ENCODE measurements at regions not wholly inside any gene's neighbourhood (a gene's known extent, or its start where the extent isn't known, plus 50 kb on each side); places are given as distances from the start of the nearest gene placed in this dataset.
A peak's percentile ranks its signal among the peaks of the same experiment; 100 is the strongest.

DNA sequence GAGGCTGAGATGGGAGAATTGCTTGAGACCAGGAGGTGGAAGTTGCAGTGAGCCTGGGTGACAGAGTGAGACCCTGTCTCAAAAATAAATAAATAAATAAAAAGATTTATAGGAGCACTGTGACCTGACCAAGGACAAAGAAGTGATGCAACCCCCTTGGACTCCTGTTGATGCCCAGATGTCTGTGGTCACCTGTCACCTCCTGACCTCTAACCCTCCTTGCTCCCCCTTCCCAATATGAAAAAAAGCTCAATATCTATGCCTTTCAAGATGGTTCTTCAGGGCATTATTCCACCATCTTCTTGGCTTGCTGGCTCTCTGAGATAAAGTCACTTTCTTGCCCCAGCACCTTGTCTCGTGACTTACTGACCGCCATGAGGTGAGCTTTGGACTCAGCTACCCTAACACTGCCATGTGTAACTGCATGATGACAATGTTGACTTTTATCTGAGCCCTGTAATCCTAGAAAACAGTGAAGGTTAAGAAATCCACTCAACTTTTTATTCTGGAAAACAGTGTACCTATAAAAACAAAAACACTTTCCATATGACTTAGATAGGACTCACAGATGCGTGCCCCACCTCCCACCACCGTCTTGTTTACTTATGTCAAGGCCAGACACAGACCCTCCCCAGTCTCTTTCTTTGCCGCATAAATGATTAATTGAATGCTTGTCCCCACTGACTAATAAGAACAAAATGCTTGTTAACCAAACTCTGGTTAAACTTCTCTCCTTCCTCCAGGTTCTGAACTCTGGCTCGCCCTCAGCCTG lies 360.5 kb downstream of the BUD13 start (continued):
- no peak for TF ChIP-seq ZSCAN5A (CRISPR knock-in tag; IDR thresholded peaks at IDR 0.05; ENCODE audit: borderline replicate concordance)
- TF ChIP-seq GATAD2A (CRISPR knock-in tag; IDR thresholded peaks at IDR 0.05): peak; percentile 90
- TF ChIP-seq, protein P1, sequence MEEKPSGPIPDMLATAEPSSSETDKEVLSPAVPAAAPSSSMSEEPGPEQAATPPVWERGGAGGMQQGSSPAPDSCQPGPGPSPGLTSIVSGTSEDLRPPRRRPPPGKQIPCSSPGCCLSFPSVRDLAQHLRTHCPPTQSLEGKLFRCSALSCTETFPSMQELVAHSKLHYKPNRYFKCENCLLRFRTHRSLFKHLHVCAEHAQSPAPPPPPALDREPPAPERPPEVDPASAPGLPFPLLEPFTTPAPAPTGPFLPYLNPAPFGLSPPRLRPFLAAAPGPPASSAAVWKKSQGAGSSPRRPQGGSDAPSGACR (CRISPR knock-in tag; IDR thresholded peaks at IDR 0.05): no peak
- TF ChIP-seq TMF1 (CRISPR knock-in tag; IDR thresholded peaks at IDR 0.05; ENCODE audit: low read depth): no peak
- TF ChIP-seq PRDM15 (CRISPR knock-in tag; IDR thresholded peaks at IDR 0.05): no peak
- 0 out of 2 replicates have a peak, but pooled peaks have one; percentile 8 for TF ChIP-seq ELF1 (CRISPR knock-in tag; IDR thresholded peaks at IDR 0.05)
- 0 out of 2 replicates have a peak, but pooled peaks have one; percentile 45 for TF ChIP-seq ZNF589 (CRISPR knock-in tag; conservative IDR thresholded peaks at IDR 0.05)
- peak; percentile 42; the same call in 1 of the 2 replicates for TF ChIP-seq ZNF121 (CRISPR knock-in tag; IDR thresholded peaks at IDR 0.05)
- TF ChIP-seq, protein P2, sequence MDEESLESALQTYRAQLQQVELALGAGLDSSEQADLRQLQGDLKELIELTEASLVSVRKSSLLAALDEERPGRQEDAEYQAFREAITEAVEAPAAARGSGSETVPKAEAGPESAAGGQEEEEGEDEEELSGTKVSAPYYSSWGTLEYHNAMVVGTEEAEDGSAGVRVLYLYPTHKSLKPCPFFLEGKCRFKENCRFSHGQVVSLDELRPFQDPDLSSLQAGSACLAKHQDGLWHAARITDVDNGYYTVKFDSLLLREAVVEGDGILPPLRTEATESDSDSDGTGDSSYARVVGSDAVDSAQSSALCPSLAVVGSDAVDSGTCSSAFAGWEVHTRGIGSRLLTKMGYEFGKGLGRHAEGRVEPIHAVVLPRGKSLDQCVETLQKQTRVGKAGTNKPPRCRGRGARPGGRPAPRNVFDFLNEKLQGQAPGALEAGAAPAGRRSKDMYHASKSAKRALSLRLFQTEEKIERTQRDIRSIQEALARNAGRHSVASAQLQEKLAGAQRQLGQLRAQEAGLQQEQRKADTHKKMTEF (CRISPR knock-in tag; IDR thresholded peaks at IDR 0.05): peak; percentile 80
- 0 out of 2 replicates have a peak, but pooled peaks have one; percentile 41 for TF ChIP-seq YEATS4 (CRISPR knock-in tag; IDR thresholded peaks at IDR 0.05; ENCODE audit: borderline replicate concordance)
- TF ChIP-seq ZNF710 (CRISPR knock-in tag; IDR thresholded peaks at IDR 0.05; ENCODE audit: borderline replicate concordance): peak; percentile 64; the same call in 1 of the 2 replicates
- peak; percentile 48 for TF ChIP-seq HDAC1 (CRISPR knock-in tag; IDR thresholded peaks at IDR 0.05)
- peak; percentile 77 for TF ChIP-seq SP5 (CRISPR knock-in tag; IDR thresholded peaks at IDR 0.05; ENCODE audit: borderline replicate concordance, low read depth)
- TF ChIP-seq PITX1 (CRISPR knock-in tag; IDR thresholded peaks at IDR 0.05): peak; percentile 90
- no peak for TF ChIP-seq ZBTB1 (CRISPR knock-in tag; IDR thresholded peaks at IDR 0.05; ENCODE audit: borderline replicate concordance)
- no peak for TF ChIP-seq SOX6 (IDR thresholded peaks at IDR 0.05)
- TF ChIP-seq SOX6 (CRISPR knock-in tag; IDR thresholded peaks at IDR 0.05): peak; percentile 90
- 0 out of 2 replicates have a peak, but pooled peaks have one; percentile 8 for TF ChIP-seq NKX3-1 (CRISPR knock-in tag; IDR thresholded peaks at IDR 0.05)

Data from HepG2 (cell line).